BE2C (cell line): ENCODE measurements at regions not wholly inside any gene's neighbourhood (a gene's known extent, or its start where the extent isn't known, plus 50 kb on each side); places are given as distances from the start of the nearest gene placed in this dataset.

ENCODE experiments used
- DNase-seq: peaks from one replicate; pipeline ENCODE4 v3.0.0-alpha.2; 2020
- H3K27me3 ChIP-seq: fragments of 250-450 bp; sonication (Bioruptor Pico); 2 replicates; pipeline ENCODE4 v1.5.1; 2020; ENCODE audit warnings: mild to moderate bottlenecking
- H3K36me3 ChIP-seq: fragments of 250-450 bp; sonication (Bioruptor Pico); 2 replicates; pipeline ENCODE4 v1.5.1; 2020; ENCODE audit warnings: mild to moderate bottlenecking
- H3K4me1 ChIP-seq: fragments of 250-450 bp; sonication (Bioruptor Pico); 2 replicates; pipeline ENCODE4 v1.5.1; 2020
- H3K4me3 ChIP-seq: 2 replicates; pipeline ENCODE4 v1.5.1; 2011; ENCODE audit warnings: low read depth, low read length
- H3K9me3 ChIP-seq: fragments of 250-450 bp; sonication (Bioruptor Pico); 2 replicates; pipeline ENCODE4 v1.5.1; 2020
- TF ChIP-seq, protein P1 (sequence below): IDR thresholded peaks from 2 replicates; pipeline ENCODE4 v1.5.1; 2012; ENCODE audit warnings: mild to moderate bottlenecking, low read depth, low read length

GRCh38 chr2:150781142-150781541 is 293.7 kb upstream of the RND3 start:
- no peak for DNase-seq
- Histone ChIP-seq H3K4me1 (no peaks in the 10 kb centered on the region), H3K36me3 (no peaks in the 10 kb centered on the region), H3K9me3 (no peaks in the 10 kb centered on the region), H3K4me3 (no peak overlapping the region), H3K27me3 (no peaks in the 10 kb centered on the region)
- TF ChIP-seq, protein P1, sequence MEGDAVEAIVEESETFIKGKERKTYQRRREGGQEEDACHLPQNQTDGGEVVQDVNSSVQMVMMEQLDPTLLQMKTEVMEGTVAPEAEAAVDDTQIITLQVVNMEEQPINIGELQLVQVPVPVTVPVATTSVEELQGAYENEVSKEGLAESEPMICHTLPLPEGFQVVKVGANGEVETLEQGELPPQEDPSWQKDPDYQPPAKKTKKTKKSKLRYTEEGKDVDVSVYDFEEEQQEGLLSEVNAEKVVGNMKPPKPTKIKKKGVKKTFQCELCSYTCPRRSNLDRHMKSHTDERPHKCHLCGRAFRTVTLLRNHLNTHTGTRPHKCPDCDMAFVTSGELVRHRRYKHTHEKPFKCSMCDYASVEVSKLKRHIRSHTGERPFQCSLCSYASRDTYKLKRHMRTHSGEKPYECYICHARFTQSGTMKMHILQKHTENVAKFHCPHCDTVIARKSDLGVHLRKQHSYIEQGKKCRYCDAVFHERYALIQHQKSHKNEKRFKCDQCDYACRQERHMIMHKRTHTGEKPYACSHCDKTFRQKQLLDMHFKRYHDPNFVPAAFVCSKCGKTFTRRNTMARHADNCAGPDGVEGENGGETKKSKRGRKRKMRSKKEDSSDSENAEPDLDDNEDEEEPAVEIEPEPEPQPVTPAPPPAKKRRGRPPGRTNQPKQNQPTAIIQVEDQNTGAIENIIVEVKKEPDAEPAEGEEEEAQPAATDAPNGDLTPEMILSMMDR, result no peak

GRCh38 chr2:150778828-150779227 is 291.4 kb upstream of the RND3 start:
- no peak overlapping the region for H3K4me3 ChIP-seq
- TF ChIP-seq, protein P1, result no peak
- no peak for DNase-seq
- no peaks in the 10 kb centered on the region for H3K9me3 ChIP-seq
- H3K4me1 ChIP-seq, result no peaks in the 10 kb centered on the region
- no peaks in the 10 kb centered on the region for H3K36me3 ChIP-seq
- no peaks in the 10 kb centered on the region for H3K27me3 ChIP-seq

GRCh38 chr2:150769421-150769820 is 282.0 kb upstream of the RND3 start:
- no peaks in the 10 kb centered on the region for H3K9me3 ChIP-seq
- no peak for DNase-seq
- H3K36me3 ChIP-seq, result no peaks in the 10 kb centered on the region
- H3K4me3 ChIP-seq, result no peak overlapping the region
- no peaks in the 10 kb centered on the region for H3K27me3 ChIP-seq
- no peaks in the 10 kb centered on the region for H3K4me1 ChIP-seq
- TF ChIP-seq, protein P1, result no peak

DNA sequence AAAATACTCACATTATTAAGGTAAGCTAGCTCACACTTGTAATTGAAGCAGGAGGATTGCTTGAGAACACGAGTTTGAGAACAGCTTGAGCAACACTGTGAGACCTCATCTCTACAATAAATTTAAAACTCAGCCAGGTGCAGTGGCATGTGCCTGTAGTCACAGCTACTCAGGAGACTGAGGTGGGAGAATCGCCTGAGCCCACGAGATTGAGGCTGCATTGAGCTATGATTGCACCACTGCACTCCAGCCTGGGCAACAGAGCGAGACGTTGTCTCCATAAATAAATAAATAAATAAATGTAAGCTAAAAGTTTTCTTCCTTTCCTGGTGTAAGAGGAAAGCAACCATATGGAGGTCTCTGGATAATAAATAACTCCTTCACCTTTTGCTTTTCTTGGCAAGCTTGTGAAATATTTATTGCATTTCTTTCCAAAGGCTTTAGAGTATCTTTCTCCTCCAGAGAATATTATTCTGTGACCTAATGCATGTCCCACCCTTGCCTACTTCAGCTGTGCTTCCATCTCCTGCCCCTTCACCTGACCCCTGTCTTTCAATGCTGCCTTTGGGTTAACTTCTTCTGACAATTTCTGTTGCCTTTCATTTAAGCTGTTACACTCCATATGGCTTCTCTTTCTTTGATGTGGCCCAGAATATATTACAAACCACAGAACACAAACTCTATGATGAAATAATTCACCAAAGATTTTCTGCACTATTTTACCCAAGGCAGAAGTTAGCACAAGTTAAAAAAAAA is 280.7 kb upstream of the RND3 start:
- TF ChIP-seq, protein P1, result no peak
- no peak for DNase-seq
- Histone ChIP-seq H3K4me1 (no peaks in the 10 kb centered on the region), H3K9me3 (no peaks in the 10 kb centered on the region), H3K4me3 (no peak overlapping the region), H3K36me3 (no peaks in the 10 kb centered on the region), H3K27me3 (no peaks in the 10 kb centered on the region)

DNA sequence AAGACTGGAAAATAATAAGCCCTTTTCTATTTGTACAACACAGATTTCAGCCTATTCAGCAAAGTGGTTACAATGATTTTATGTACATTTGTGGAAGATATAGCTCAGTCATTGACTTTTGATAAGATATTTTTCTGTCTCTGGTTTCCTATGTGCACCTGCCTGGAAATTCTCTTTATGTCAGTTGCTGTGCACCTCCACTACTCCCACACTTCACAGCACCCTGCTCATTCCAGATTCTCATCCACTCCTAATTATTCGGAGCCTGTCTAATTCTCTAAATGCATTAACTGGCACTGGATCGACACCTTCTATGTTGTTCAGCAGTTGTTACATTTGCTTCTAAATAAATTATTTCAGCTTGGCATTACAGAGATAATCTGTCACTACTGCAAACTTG is 275.1 kb upstream of the RND3 start:
- TF ChIP-seq, protein P1, result no peak
- no peaks in the 10 kb centered on the region for H3K36me3 ChIP-seq
- H3K4me1 ChIP-seq, result 0 out of 2 replicates have a peak, but pooled peaks cover 3% of the 10 kb centered on the region
- H3K27me3 ChIP-seq, result no peaks in the 10 kb centered on the region
- no peaks in the 10 kb centered on the region for H3K9me3 ChIP-seq
- DNase-seq, result no peak
- H3K4me3 ChIP-seq, result no peak overlapping the region

GRCh38 chr2:150759531-150759930 is 272.1 kb upstream of the RND3 start:
- no peak overlapping the region for H3K4me3 ChIP-seq
- TF ChIP-seq, protein P1, result no peak
- no peaks in the 10 kb centered on the region for H3K9me3 ChIP-seq
- no peak for DNase-seq
- H3K4me1 ChIP-seq, result 0 out of 2 replicates have a peak, but pooled peaks cover 3% of the 10 kb centered on the region
- H3K27me3 ChIP-seq, result no peaks in the 10 kb centered on the region
- no peaks in the 10 kb centered on the region for H3K36me3 ChIP-seq
